H1 (cell line): ENCODE measurements at regions not wholly inside any gene's neighbourhood (a gene's known extent, or its start where the extent isn't known, plus 50 kb on each side); places are given as distances from the start of the nearest gene placed in this dataset.

Source experiments
- CBX8 ChIP-seq: fragments of 300-800, 300-1000 bp; sonication (generic); IDR thresholded peaks from 2 replicates; pipeline ENCODE4 v1.7.1; 2016; ENCODE audit warnings: low read depth, low read length, borderline replicate concordance
- CHD7 ChIP-seq: fragments of 300-600 bp; sonication (generic); IDR thresholded peaks from 2 replicates; pipeline ENCODE4 v1.7.1; 2012; ENCODE audit warnings: low read length, moderate library complexity, mild to moderate bottlenecking, inconsistent platforms; ENCODE audit not compliant: insufficient replicate concordance
- E2F6 ChIP-seq: IDR thresholded peaks from 2 replicates; pipeline ENCODE4 v1.6.1; 2012; ENCODE audit warnings: inconsistent platforms
- FOSL1 ChIP-seq: IDR thresholded peaks from 2 replicates; pipeline ENCODE4 v1.6.1; 2011; ENCODE audit warnings: mild to moderate bottlenecking, low read depth, low read length, moderate library complexity; ENCODE audit not compliant: insufficient read depth
- JUN ChIP-seq: IDR thresholded peaks from 2 replicates; pipeline ENCODE4 v1.6.1; 2011; ENCODE audit warnings: low read depth, mild to moderate bottlenecking, improper control_type of control experiment, low read length
- RNF2 ChIP-seq: fragments of 200-900, 300-1000 bp; sonication (generic); IDR thresholded peaks from 2 replicates; pipeline ENCODE4 v1.7.1; 2016; ENCODE audit warnings: borderline replicate concordance, low read depth, mild to moderate bottlenecking, antibody characterized with exemption, low read length; ENCODE audit not compliant: poor library complexity, severe bottlenecking; ENCODE audit errors: missing control alignments
- SP2 ChIP-seq: IDR thresholded peaks from 2 replicates; pipeline ENCODE4 v1.6.1; 2012; ENCODE audit warnings: mild to moderate bottlenecking, low read length, inconsistent platforms
- TAF7 ChIP-seq: optimal IDR thresholded peaks from 2 replicates; pipeline ENCODE3; 2011; ENCODE audit warnings: low read depth, mild to moderate bottlenecking, inconsistent platforms, low read length, moderate library complexity, borderline replicate concordance

GRCh38 chr6:86306210-86306609 is 631.1 kb upstream of the HTR1E start (continued):
- no peak for TF ChIP-seq RNF2
- TF ChIP-seq E2F6 = no peak
- TF ChIP-seq FOSL1 = no peak
- TF ChIP-seq CBX8 = no peak
- TF ChIP-seq SP2 = no peak
- no peak for TF ChIP-seq TAF7
- no peak for TF ChIP-seq JUN
- TF ChIP-seq CHD7 = no peak
